GM12878 (cell line): ENCODE measurements at regions not wholly inside any gene's neighbourhood (a gene's known extent, or its start where the extent isn't known, plus 50 kb on each side); places are given as distances from the start of the nearest gene placed in this dataset.

Experiments used
- CHD2 ChIP-seq: IDR thresholded peaks from 2 replicates; pipeline ENCODE4 v1.6.1; 2011; ENCODE audit warnings: low read depth, low read length, improper control_type of control experiment, borderline replicate concordance
- EZH2 ChIP-seq: IDR thresholded peaks from 2 replicates; pipeline ENCODE4 v1.6.1; 2012; ENCODE audit warnings: low read depth, mild to moderate bottlenecking, control low read depth, inconsistent platforms, low read length, borderline replicate concordance; ENCODE audit not compliant: control insufficient read depth
- POLR2A ChIP-seq: IDR thresholded peaks from 2 replicates; pipeline ENCODE4 v1.6.1; 2011; ENCODE audit warnings: low read depth, mild to moderate bottlenecking, low read length
- USF1 ChIP-seq: IDR thresholded peaks from 2 replicates; pipeline ENCODE4 v1.6.1; 2011; ENCODE audit warnings: borderline replicate concordance, low read depth, mild to moderate bottlenecking, moderate library complexity, mixed read lengths, low read length; ENCODE audit not compliant: insufficient read depth; ENCODE audit errors: extremely low read length
- TF ChIP-seq, protein P1 (sequence below): fragments of 450-650 bp; formaldehyde crosslinking; IDR thresholded peaks from 2 replicates; pipeline ENCODE4 v1.5.0; 2022; ENCODE audit warnings: mild to moderate bottlenecking, missing genetic modification characterization
- TF ChIP-seq, protein P2 (sequence below), 3 experiments: IDR thresholded peaks in 2 of 3; conservative IDR thresholded peaks in 1 of 3; 2 replicates each; pipeline ENCODE4 v1.5.1; 2011; ENCODE audit warnings: low read depth in 3 of 3, low read length in 3 of 3, mild to moderate bottlenecking in 3 of 3, control low read depth in 2 of 3, moderate library complexity in 2 of 3, inconsistent platforms in 1 of 3, mixed read lengths in 1 of 3; ENCODE audit not compliant: control insufficient read depth in 2 of 3, insufficient read depth in 1 of 3; ENCODE audit errors: extremely low read depth in 1 of 3

- TF ChIP-seq USF1 (no peak), CHD2 (no peak), EZH2 (no peak), POLR2A (no peak)
- TF ChIP-seq, protein P1, sequence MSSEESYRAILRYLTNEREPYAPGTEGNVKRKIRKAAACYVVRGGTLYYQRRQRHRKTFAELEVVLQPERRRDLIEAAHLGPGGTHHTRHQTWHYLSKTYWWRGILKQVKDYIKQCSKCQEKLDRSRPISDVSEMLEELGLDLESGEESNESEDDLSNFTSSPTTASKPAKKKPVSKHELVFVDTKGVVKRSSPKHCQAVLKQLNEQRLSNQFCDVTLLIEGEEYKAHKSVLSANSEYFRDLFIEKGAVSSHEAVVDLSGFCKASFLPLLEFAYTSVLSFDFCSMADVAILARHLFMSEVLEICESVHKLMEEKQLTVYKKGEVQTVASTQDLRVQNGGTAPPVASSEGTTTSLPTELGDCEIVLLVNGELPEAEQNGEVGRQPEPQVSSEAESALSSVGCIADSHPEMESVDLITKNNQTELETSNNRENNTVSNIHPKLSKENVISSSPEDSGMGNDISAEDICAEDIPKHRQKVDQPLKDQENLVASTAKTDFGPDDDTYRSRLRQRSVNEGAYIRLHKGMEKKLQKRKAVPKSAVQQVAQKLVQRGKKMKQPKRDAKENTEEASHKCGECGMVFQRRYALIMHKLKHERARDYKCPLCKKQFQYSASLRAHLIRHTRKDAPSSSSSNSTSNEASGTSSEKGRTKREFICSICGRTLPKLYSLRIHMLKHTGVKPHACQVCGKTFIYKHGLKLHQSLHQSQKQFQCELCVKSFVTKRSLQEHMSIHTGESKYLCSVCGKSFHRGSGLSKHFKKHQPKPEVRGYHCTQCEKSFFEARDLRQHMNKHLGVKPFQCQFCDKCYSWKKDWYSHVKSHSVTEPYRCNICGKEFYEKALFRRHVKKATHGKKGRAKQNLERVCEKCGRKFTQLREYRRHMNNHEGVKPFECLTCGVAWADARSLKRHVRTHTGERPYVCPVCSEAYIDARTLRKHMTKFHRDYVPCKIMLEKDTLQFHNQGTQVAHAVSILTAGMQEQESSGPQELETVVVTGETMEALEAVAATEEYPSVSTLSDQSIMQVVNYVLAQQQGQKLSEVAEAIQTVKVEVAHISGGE (CRISPR knock-in tag), result no peak
- TF ChIP-seq, protein P2, sequence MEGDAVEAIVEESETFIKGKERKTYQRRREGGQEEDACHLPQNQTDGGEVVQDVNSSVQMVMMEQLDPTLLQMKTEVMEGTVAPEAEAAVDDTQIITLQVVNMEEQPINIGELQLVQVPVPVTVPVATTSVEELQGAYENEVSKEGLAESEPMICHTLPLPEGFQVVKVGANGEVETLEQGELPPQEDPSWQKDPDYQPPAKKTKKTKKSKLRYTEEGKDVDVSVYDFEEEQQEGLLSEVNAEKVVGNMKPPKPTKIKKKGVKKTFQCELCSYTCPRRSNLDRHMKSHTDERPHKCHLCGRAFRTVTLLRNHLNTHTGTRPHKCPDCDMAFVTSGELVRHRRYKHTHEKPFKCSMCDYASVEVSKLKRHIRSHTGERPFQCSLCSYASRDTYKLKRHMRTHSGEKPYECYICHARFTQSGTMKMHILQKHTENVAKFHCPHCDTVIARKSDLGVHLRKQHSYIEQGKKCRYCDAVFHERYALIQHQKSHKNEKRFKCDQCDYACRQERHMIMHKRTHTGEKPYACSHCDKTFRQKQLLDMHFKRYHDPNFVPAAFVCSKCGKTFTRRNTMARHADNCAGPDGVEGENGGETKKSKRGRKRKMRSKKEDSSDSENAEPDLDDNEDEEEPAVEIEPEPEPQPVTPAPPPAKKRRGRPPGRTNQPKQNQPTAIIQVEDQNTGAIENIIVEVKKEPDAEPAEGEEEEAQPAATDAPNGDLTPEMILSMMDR (IDR thresholded peaks at IDR 0.05 in 2 of 3, conservative IDR thresholded peaks at IDR 0.05 in 1 of 3; ENCODE audit: control insufficient read depth in 2 of 3, extremely low read depth in 1 of 3, insufficient read depth in 1 of 3, low read depth in 3 of 3, low read length in 3 of 3), result no peak
These were observed 72.3 kb upstream of the FZD7 start for GRCh38 chr2:201961401-201961800.
